HG03432 (cell line): ENCODE measurements at regions not wholly inside any gene's neighbourhood (a gene's known extent, or its start where the extent isn't known, plus 50 kb on each side); places are given as distances from the start of the nearest gene placed in this dataset.
"Not testable (repeated sequence)": the region's sequence is repeated elsewhere in the genome, so short reads cannot be mapped to it uniquely, and the experiment has no call there.

Experiments used
- ATAC-seq: cut with Tn5 transposase; IDR thresholded peaks from one replicate; pipeline ENCODE4 v1.9.1; 2021; ENCODE audit warnings: mild to moderate bottlenecking, moderate library complexity; ENCODE audit not compliant: unreplicated experiment

DNA sequence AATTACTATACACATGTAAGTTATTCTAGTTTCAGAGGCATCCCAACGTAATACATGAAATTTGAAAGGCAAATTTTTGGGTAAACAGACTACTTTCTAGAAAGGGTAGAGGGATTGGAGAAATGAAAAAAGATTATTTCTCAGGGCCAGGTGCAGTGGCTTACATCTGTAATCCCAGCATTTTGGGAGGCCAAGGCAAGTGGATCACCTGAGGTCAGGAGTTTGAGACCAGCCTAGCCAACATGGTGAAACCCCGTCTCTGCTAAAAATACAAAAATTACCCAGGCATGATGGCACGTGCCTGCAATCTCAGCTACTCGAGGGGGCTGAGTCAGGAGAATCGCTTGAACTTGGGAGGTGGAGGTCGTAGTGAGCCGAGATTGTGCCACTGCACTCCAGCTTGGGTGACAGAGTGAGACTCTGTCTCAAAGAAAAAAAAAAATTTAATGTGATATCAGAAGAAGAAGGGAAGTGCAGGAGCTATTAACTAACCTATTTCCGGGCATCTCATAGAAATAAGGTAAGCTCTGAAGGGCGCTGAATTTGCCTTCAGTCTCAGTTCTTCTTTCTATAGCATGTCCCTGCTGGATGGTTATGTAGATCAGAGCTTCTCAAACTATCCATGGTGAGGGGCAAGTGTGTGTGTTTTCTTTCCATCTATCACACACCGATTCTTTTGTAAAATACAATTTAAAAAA lies 100.3 kb upstream of the MTHFD1L start:
- peak; percentile 95 for ATAC-seq

- no peak for ATAC-seq
These were observed 99.1 kb upstream of the MTHFD1L start for GRCh38 chr6:150766201-150766997.

- no peak for ATAC-seq
These were observed 98.3 kb upstream of the MTHFD1L start for GRCh38 chr6:150767161-150767560.

DNA sequence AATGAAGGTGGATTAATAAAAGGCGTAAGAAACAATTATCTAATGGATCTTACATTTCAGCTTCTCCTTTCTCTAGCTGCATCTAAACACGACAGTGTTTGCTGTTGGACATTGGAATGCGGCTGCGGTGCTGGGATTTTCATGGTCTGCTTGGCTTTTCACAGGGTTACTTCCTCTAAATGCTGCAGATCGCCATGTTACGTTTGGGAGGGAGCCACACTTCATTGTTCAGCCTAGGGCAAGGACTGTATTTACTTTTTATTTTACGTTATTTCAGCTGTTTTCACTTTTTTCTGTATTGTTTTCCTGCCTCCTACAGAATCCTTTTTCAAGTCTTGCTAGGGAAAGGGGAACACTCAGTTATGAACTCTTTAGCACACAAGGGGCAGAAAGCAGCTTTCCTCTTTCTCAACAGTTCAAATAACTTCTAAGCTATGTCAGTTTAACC lies 97.9 kb upstream of the MTHFD1L start:
- ATAC-seq, result no peak

- no peak for ATAC-seq
These were observed 94.9 kb upstream of the MTHFD1L start for GRCh38 chr6:150770637-150771036.

DNA sequence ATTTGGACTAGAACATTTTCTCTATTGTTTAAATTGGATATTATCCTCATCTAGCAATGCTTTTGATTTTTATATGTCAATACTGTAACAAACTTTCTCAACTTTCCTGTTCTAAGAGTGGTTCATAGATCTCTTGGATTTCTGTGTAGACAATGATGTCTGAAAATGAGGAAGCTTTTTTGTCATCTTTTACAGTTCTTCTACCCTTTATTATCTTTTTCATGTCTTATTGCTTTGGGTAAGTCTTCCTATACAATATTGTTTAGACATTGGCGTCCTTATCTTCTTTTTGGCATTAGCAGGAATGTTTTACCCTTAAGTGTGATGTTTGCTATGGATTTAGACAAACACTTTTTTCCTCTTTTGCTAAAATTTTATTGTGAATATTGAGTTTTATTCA lies 91.5 kb upstream of the MTHFD1L start:
- ATAC-seq, result no peak

GRCh38 chr6:150775415-150776203 lies 89.9 kb upstream of the MTHFD1L start:
- no peak for ATAC-seq

GRCh38 chr6:150777736-150778135 lies 87.8 kb upstream of the MTHFD1L start:
- no peak for ATAC-seq

DNA sequence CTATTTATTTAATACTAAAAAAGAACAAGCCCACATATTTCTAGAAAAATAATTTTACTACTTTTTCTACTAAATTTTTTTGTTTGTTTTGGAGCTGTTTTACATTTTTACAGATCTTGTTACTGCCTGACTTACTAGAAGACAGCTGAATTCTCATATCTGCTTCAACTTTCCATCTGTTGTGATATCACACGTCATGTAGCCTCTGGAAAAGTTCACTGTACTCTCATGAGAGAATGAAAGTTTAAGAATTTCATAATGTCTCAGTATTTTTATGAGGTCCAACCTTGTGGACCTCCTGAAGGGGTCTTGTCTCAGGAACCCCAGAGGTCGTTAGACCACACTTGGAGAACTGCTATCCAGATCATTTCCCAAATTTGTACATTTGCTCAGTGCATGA lies 81.7 kb upstream of the MTHFD1L start:
- ATAC-seq, result no peak

DNA sequence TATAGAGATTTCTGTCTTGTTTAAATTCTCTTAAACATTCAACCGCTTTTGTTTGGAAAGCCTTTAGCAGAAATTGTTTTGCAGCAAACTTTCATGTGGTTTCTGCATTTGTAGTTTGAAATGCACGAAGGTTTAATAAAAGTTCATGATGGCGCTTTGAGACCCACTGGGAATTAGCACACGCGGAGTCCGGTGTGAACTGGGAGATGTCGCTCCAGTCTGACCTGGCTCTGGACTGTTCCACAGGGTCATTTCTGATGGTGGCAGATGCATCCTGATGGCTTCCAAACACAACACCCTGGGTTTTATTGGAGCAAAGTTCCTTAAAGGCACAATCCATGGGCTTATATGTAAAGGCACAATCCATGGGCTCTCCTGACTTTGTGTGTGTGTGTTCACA lies 78.1 kb upstream of the MTHFD1L start:
- ATAC-seq, result no peak

- no peak for ATAC-seq
These were observed 77.4 kb upstream of the MTHFD1L start for GRCh38 chr6:150788089-150788488.

DNA sequence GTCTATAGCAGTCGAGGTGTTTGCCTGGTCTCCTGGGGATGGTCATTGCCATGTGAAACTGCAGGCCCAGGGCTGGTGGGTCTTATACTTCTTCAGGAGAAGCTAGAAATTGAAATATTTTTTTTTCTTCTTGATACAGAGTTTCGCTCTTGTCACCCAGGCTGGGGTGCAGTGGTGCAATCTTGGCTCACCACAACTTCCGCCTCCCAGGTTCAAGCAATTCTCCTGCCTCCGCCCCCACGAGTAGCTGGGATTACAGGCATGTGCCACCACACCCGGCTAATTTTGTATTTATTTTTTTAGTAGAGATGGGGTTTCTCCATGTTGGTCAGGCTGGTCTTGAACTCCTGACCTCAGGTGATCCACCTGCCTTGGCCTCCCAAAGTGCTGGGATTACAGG lies 75.6 kb upstream of the MTHFD1L start:
- ATAC-seq, result not testable (repeated sequence)

DNA sequence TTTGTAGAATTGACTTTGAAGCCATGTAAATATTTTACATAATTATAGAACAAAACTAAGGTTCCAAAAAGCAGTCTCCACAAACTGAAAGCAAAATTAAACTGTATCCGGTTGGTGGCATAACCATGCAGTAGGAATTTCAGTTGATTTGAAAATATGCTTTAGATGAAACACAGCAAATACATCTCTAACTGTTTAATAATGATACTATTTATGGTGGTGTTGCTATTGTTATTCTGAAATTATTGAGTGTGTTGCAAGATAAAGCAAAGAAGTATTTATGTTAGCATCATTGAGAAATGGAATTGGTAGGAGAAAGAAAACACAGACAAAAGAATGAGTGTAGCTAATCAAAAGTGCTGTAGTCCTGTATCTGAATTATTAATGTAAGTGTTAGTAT lies 73.8 kb upstream of the MTHFD1L start:
- ATAC-seq, result no peak

DNA sequence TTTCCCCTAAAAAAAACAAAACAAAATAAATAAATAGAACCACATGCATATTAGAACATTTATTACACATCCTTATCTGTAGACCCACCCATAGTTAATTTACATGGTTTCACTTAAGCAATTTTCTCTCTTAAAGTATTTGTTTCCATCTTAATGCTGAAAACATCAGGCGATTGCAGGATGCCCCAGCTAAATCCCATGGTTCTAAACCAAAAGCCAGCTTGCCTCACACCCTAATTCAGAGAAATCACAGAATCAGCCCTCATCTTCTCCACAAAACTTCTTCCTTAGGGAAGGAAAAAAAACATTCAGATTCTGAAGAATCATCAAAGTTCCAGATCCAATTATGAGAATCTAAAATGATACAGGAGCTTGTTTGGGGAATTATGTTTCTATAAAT lies 67.6 kb upstream of the MTHFD1L start:
- ATAC-seq, result no peak

GRCh38 chr6:150799276-150799805 lies 66.2 kb upstream of the MTHFD1L start:
- ATAC-seq, result no peak

DNA sequence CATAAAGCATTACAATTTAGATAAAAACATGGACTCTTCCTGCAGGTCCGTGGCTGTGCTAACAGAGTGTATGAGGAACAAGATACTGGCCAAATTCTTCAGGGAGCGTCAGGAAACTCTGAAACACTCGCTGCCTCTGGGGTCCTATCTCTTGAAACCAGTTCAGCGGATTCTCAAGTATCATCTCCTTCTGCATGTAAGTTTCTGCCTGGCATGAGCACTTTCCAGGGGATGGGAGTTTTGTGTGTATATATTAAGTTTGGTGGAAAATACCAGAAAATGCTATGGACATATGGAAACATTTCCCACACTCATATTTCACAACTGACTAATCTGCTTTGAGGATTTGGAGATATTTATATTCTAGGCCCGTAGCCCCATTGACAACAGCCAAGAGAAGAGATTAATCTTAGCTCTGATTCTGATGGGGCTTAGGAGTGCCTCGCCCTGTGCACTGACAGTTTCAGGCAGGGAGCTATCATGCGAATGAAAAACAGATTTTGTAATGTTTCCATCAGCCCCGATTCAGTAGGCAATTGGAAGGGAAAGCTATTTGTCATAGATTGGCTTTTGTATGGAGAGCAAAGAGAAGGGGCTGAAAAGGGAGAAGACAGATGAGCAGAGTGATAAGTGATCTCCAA lies 64.7 kb upstream of the MTHFD1L start:
- no peak for ATAC-seq

- no peak for ATAC-seq
These were observed 58.7 kb upstream of the MTHFD1L start for GRCh38 chr6:150806790-150807189.

- ATAC-seq, result peak; percentile 70
These were observed 52.0 kb upstream of the MTHFD1L start for GRCh38 chr6:150813319-150813992.

DNA sequence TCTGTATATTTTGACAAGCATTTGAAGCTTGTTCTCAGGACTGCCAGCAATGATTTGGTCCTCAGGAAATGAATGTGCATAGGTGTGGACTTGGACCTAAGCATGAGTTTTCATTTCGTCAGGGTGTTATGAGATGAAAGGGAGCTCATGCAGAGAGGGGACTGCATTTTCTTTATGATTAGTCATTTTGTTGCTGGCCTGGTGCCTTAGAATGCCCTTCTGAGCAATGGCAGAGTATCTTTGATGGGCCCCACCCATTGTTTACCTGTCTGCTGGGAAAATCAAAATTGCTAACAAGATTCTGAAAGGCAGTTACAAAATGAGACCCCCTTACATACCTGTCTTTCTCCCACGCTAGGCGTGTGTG lies 51.5 kb upstream of the MTHFD1L start:
- ATAC-seq, result peak; percentile 71
